Mammary epithelial cell (primary cell): ENCODE measurements at regions not wholly inside any gene's neighbourhood (a gene's known extent, or its start where the extent isn't known, plus 50 kb on each side); places are given as distances from the start of the nearest gene placed in this dataset.

Experiments
- EZH2 ChIP-seq: IDR thresholded peaks from 2 replicates; pipeline ENCODE4 v1.6.1; 2012; ENCODE audit warnings: low read length, inconsistent platforms, borderline replicate concordance
- TF ChIP-seq, protein P1 (sequence below), 2 donors: IDR thresholded peaks in 1 of 2; conservative IDR thresholded peaks in 1 of 2; 2 replicates each; pipeline ENCODE4 v1.5.1; 2011 to 2012; ENCODE audit warnings: inconsistent platforms in 2 of 2, low read length in 2 of 2, mild to moderate bottlenecking in 2 of 2, control low read depth in 1 of 2, low read depth in 1 of 2; ENCODE audit not compliant: insufficient read depth in 1 of 2; ENCODE audit errors: extremely low read depth in 1 of 2

DNA sequence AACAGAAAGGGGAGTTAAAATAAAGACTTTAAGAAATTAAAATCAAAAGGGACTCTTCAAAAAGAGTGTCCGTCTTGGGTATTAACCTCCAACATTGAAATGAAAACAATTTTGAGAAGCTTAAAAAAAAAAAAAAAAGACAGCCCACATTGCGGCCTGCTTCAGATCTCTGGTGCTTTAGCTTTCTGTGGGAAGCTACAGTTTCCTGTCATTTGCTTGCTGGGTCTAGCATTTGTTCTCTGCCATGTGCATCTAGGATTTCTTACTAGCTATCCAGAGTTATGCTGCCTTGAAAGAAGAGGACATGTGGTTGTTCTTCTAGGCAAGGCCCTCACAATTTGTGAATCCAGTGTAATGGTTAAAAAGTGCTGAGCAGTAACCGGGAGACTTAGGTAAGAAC is 375.3 kb downstream of the SLC4A3 start:
- TF ChIP-seq, protein P1, sequence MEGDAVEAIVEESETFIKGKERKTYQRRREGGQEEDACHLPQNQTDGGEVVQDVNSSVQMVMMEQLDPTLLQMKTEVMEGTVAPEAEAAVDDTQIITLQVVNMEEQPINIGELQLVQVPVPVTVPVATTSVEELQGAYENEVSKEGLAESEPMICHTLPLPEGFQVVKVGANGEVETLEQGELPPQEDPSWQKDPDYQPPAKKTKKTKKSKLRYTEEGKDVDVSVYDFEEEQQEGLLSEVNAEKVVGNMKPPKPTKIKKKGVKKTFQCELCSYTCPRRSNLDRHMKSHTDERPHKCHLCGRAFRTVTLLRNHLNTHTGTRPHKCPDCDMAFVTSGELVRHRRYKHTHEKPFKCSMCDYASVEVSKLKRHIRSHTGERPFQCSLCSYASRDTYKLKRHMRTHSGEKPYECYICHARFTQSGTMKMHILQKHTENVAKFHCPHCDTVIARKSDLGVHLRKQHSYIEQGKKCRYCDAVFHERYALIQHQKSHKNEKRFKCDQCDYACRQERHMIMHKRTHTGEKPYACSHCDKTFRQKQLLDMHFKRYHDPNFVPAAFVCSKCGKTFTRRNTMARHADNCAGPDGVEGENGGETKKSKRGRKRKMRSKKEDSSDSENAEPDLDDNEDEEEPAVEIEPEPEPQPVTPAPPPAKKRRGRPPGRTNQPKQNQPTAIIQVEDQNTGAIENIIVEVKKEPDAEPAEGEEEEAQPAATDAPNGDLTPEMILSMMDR (conservative IDR thresholded peaks at IDR 0.05 in 1 of 2, IDR thresholded peaks at IDR 0.05 in 1 of 2; ENCODE audit: extremely low read depth in 1 of 2, insufficient read depth in 1 of 2, low read depth in 1 of 2, low read length in 2 of 2): no peak
- TF ChIP-seq EZH2: no peak
